SK-N-DZ (cell line): ENCODE measurements at regions not wholly inside any gene's neighbourhood (a gene's known extent, or its start where the extent isn't known, plus 50 kb on each side); places are given as distances from the start of the nearest gene placed in this dataset.
"Not testable (repeated sequence)": the region's sequence is repeated elsewhere in the genome, so short reads cannot be mapped to it uniquely, and the experiment has no call there.

Experiments used
- DNase-seq: peaks from one replicate; pipeline ENCODE4 v3.0.0-alpha.2; 2015; ENCODE audit warnings: low spot score

DNA sequence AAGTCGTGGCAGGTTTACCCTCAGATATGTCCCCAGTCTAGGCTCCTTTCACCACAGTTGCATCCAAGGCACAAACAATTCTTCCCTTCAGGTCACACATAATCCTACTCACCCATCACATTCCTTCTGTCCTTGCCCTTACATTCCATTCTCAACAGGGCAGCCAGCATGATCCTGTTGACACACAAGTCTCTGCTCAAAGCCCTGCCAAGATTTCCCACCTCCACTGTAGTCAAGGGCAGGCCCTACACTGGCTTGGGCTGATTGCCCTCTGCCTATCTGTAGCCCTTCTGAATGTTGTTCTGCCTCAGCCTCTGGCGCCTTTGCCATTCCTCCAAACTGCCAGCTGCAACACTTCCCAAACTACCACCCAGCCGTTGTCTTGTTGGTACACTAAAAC, 187.9 kb upstream of the AKR1E2 start:
- no peak for DNase-seq

DNA sequence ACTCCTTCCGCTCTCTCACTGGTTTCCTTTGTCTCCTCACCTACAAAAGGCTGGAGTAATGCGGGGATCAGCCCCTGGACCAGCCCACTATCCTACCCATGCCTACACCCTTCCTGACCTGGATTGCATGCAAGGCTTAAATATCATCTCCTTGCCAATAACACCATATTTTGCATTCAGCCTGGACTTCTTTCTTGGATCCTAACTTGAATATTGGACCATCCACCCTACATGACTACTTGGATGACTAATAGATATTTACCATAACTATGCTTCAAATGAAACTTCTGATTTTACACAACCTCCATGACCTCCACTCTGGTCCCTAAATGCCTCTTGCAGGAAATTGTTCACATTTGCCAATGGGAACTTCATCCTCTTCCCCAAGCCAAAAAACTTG, 188.3 kb upstream of the AKR1E2 start:
- no peak for DNase-seq

DNA sequence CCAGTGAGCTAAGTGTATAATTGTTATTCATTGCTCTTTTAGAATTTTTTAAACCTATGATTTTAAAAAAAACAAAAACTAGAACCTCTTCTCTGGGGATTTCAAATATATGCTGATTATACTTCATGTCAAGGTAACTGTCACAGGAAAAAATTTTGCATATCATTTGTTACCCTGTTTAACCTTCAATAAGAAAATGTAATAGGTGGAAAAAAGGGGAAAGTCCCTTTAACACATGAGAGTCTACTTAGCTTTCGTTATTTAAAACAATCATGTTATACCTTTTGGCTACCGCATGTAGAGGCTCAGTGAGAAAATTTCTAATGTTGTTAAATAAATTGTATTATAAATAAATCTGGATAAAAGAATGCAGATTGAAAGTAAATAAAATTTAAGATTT, 190.1 kb upstream of the AKR1E2 start:
- no peak for DNase-seq

DNA sequence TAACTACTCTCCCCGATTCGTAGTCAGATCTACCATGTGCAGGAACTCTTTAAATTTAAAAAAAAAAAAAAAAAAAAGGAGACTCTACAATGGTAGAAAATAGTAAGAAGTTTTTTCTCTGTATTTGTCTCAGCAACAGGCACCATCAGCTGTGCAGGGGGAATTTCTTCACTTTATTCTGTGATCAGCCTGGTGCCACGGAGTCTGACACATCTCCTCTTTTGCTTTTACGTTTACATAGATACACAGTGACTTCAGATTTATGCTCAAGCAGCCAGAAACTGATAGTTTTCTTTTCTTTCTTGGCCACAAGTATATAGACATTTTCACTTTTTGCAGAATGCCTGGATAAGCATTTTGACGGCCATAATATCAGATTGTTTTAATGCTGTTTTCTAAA, 190.6 kb upstream of the AKR1E2 start:
- DNase-seq, result no peak

DNA sequence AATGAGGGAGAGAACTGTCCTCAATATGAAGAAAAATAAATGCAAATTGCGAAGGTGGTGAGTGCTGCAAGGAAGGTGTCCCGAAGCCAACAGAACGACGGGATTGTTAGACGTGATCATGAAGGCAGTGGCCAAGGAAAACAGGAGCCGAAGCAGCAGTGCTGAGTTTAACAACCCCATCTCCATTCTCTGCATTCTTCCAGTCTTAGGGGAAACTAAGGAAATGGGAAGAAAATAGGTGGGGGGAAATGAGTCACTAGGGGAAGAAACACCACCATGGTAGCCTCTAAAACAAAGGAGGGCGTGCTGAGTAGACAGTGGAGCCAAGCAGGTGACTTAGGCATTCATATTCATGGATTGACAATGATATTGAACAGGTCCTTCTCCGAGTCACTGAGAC, 192.2 kb upstream of the AKR1E2 start:
- no peak for DNase-seq

DNA sequence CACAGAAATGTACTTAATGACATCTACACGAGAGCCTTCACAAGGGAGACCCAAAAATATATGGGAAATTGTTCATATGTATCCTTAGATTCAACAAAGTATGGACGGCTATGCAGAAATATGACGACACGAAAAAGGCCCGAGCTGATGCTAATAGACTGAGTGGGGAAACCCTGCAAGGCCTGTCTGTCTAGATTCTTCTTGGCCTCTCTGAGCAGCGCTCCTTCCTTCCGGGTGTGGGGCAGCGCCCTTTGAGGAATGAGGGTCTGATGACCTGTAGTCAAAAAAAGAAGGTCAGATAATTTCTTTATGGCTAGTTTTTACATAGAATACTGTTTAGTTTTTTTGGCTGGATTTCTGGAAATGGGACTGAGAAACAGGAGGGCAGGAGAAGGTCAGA, 192.8 kb upstream of the AKR1E2 start:
- DNase-seq, result no peak

DNA sequence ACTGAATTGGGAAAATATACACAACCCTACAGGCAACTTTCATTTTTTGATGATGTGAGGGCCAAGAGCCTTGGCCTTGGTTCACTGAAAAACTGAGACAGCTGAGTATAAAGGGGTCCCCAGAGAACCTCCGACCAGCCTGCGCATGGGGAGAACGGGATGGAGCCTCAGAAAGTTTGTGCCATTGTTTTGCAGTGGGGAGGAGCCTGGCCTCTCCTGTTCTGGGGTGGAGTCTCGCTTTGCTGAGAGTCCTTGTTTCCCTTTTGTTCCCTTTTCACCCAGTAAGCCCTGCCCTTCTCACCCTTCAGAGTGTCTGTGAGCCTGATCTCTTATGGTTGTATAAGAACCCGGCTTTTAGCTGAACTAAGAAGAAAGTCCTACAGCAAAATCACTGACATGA, 193.2 kb upstream of the AKR1E2 start:
- DNase-seq, result no peak

DNA sequence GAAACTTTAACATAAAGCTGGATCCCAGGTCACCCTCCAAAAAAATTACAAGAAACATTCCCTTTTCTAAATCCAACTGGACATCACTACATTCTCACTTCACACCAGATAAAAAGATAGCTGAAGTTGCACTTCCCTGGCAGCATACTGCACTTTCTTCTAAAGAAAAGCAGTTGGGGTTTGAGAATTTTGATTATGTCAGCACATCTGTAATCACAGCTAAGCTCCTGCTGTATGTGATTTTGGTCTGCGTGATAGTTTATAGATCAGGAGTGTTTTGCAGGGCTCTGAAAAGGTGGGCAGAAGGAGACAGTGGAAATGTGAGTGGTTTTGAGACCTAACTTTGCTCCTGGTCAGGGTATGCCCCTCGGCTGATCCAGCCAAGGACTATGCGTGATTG, 199.1 kb upstream of the AKR1E2 start:
- no peak for DNase-seq

DNA sequence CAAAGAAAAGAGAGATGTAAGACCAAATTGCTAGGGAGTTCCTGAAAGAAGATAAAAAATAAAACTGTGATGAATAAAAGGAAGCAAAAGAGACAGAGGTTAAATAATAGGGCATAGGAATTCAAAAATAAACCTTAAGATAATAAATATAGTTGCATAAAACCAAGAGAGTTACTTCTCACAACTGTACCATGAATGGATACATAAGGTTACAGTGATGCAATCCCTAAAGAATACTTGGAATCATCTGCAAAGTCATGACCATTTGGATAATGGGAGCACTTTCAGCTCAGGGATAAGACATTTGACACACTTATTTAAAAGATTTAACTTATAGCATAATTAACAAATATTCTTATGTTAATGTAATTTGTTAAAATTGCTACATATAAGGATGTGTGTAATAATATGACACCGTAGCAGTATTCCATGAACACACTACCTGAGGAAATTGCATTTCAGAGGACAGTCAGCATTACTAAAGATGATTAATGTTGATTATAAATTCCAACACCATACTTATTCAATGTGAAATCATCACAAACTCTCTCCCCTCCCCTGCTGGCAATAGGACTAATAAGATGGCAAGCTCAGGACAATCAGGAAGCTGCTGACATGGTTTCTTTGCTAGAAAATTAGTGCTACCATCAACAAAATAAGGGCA, 202.1 kb upstream of the AKR1E2 start:
- DNase-seq, result no peak

DNA sequence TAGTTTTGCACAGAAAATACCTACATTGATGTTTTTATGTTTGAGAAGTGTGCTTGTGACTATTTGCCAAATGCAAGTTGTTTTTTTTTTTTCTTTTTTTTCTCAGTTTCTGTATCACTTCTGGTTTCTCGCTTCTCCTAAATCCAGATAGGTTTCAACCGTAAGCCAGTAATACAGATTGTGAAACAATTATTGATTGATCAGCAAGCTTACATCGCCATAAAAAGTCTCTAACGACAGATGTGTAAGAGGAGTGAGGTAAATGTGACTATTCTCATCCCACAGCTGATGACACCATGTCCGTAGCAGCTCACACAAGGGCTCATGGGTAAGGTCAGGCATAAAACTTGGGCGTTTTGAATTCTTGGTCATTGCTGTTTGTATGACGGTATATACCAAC, 202.8 kb upstream of the AKR1E2 start:
- no peak for DNase-seq

DNA sequence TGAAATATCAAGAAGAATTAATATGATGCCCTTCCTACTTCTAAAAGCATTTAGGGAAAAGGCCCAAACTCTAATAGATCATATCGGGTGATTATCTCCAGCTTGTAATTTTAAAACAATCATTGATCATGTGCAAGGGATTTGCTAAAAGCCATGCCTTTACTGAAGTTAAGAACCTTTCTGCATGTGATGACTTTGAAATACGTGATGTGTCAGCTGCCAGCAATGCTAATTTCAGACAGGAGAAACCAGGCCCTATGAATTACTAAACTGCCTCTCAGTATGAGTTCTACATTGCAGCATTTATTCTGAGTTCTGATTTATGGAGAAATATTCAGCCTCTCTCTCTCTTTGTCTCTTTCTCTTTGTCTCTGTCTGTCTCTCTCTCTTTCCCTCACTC, 203.6 kb upstream of the AKR1E2 start:
- no peak for DNase-seq

DNA sequence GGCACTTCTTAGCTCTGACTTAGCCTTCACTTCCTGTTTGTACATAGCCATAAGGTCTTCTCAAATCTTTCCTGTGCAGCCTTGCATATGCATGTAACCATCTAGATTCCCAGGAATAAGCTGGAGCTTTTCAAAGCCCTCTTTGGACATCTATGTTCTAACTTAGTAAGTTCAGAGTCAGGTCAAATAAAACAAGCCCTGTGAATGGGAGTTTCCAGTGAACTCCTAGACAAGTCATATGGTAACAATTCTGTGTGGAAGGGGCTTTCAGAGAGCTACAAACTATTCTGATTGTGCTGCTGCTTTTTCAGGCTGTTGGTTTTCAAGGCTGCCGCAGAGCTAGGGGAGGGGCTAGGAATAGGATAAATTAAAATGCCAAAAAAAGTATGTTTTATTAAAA, 208.4 kb upstream of the AKR1E2 start:
- no peak for DNase-seq

DNA sequence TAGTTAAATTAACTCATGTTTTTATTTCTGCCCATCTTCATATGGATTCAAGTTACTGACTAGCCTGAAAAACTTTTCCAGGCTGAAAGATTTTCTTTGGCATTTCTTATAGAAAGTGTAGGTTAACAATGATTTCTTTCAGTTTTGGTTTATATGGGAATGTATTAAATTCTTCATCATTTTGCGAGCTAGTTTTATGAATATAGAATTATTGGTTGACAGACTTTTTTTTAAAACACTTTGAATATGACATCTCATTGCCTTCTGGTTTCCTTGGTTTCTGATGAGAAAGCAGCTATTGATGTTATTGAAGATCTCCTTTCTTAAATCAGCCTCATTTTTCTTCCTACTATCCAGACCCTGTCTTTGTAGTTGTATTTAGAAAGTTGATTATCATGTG, 211.0 kb upstream of the AKR1E2 start:
- DNase-seq, result no peak

DNA sequence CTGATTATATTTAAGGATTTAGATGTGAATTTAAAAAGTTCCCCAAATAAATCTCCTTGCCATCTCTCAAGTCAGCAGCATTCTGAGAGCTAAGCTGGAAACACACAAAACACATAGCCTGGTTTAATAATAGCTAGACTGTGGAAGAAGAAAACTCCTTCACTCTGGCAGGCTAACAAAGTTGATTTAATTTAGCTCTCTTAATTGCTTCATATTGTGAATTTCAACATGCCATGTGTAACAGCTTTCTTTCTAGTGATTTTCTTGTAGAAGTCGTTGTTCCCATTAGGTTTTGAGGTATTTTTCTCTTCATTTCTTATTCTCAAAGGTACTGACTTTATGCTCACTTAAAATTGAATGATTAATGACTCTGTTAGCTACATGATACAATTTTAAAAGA, 216.8 kb upstream of the AKR1E2 start:
- DNase-seq, result no peak

DNA sequence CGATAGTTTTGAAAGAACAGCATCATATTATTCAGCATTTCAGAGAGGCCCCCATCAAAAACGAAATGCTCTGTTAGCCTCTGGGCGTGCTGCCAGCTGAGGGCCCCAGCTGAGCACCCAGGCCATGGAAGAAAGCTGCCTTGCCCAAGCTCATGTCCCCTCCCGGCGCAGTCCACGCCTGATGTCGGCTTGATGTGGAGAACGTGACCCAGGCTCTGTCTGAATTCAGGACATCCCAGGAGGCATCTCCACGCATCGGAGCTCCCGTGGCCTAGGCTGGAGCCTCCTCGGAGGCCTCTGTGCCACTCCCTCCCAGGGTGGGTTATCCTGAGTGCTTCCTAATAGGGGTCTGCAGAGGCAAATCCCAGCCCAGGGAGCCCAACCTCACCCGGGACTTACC, 218.3 kb upstream of the AKR1E2 start:
- DNase-seq, result no peak

DNA sequence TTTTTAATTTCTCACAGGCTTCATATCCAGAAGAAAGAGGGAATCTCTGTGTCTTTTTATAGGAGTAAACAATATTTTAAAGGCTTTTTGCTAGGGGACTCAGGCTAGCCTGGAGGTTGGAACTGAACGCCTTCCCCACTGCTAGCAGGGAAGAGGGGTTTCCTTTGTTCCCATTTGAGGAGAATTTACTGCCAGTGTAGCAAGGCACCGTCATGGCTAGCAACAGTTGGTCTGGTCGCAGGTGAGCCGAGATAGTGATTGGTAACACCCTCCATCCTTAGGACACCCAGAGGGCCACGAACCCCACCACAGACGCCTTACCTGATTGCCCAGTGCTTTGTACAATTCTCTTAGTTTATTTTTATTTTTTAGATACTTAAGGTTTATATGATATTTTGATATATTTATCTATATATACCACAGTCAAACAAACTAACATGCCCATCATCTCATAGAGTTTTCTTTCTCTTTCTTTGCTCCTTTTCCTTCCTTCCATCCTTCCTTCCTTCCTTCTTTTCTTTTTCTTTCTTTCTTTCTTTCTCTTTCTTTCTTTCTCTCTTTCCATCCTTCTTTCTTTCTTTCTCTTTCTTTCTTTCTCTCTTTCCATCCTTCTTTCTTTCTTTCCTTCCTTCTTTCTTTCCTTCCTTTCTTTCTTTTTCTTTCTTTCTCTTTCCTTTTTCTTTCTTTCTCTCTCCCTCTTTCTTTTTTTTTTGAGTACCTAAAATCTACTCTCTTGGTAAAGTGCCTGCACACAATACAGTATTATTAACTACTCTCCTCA, 219.0 kb upstream of the AKR1E2 start:
- DNase-seq, result no peak

DNA sequence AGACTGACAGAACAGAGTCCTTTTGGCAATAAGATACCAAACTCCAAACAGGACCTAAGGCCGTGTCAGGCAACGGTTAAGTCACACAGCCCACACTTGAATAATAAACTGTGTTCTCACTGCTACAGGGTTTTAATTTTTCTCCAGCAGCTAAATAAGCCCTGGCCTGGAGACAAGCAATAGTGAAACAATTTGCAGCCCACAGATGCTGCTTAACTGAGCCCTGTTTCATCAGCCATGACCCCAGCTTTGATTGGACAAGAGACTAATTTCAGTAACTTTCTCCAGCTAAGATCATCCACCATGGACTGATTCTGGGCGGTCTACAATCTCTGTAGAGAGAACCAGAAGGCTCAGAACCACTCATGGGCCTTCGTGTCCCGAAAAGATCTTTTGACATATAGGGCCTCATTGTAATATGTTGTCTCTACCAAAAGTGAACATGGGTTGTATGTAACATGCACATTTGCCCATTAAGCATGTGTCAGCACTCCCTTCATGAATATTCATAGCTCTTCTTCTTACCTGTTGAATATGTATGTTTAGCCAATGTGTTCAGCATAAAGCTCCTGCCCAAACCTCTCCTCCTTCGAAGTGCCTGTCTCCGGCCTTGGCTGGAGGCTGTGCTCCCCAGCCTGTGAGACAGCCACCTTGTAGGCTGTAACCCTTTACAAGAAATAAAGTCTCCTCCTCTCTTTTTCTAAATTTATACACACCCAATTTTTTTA, 223.1 kb upstream of the AKR1E2 start:
- no peak for DNase-seq

DNA sequence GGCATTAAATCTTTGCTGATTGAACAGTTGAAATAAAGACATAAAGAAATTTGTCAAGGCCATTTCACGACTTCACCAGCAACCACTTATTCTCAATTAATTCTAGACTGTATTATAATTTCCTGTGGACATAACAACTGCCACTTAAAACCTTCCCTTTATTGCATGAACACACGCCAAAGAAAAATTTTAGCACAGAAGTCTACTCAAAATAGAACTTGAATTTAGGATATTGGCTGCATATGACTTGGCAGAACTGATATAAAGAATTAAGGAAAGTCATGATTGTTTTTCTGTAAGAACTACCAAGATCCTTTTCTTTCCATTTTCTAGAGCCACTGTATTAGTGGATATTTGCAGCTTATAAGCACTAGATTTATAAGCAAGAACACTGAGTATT, 226.5 kb upstream of the AKR1E2 start:
- no peak for DNase-seq

DNA sequence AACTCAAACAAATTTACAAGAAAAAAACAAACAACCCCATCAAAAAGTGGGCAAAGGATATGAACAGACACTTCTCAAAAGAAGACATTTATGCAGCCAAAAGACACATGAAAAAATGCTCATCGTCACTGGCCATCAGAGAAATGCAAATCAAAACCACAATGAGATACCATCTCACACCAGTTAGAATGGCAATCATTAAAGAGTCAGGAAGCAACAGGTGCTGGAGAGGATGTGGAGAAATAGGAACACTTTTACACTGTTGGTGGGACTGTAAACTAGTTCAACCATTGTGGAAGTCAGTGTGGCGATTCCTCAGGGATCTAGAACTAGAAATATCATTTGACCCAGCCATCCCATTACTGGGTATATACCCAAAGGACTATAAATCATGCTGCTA, 228.1 kb upstream of the AKR1E2 start:
- not testable (repeated sequence) for DNase-seq

DNA sequence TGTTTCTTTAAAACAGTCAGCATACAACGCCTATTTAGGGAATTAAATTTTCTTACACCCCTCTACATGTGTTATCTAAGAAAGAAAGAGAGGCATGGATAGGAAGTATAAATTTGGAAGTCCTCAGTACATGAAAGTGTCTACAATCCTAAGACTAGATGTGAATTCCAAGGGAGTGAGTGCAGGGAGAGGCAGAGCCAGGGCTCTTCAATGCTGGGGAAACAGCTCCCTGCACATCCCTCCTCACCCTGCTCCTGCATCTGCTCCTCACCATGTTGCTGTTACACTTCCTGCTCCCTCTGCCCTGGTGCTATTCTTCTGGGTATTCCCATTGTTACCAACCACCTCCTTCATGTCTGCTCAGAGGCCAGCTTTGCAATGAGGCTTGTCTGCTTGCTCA, 229.1 kb upstream of the AKR1E2 start:
- no peak for DNase-seq

DNA sequence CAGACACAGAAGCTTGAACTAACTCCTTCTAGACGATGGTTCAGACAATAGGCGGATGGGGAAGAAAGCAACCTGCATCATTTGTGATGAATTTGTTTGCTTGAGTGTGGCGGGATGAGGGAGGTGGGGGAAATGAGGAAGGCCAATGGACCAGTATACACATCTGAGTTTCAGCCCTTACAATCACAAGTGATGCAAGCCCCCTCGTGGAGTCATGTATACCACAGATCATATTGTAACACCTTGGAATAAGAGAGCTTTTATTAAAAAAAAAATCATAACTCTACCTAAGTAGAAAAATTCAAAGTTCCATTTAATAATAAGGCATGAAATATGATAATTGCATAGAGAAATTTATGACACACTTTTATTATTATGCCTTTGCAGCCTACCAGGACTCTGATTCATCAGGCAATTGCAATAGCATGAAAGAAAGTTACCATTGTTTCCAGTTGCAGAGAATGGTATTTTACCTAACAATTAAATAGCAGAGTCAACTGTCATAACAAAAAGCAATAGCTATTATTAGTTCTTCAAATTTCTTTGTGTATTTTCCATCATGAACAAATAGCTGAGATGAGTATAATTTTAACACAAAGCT, 230.2 kb upstream of the AKR1E2 start:
- DNase-seq, result no peak

DNA sequence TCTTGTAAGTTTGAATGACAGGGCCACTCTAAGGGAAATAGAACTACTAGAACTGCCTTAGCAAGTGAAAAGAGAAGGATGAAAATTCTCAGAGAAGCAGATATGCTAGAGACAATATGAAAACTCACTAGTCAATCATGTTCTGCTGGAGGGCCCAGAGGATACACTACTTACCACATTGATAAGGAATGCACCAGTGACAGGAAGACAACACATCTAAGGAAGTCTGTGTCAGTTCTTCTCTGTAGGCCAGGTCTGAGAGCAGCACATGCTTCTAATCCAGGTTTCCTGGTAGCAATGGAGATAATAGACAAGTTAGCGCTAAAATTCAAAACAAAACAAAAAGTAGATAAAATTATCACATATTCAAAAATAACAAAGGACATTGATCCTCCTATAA, 235.2 kb upstream of the AKR1E2 start:
- DNase-seq, result no peak

DNA sequence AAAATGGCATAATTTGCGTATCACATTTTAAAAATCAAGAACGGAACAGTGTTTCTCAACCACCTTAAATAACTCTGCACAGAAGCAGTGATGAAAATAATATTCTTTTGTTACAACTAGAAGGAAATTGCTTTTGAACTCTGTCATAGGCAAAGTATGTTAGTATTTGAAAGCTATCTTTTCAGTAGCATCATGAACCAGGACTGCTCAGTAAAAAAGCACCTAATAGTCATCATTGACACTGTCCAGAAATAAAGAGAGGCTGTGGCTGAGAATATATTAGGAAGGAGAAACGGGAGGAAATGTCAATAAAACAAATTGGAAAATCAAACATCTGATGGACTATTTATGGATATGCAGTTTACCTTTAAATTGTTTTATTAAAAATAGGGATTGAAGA, 237.2 kb upstream of the AKR1E2 start:
- no peak for DNase-seq
